Hepatocyte (in vitro differentiated cells): ENCODE measurements at regions not wholly inside any gene's neighbourhood (a gene's known extent, or its start where the extent isn't known, plus 50 kb on each side); places are given as distances from the start of the nearest gene placed in this dataset.

Experiments used
- EZH2 ChIP-seq: fragments of 200-600 bp; sonication (generic); IDR thresholded peaks from 2 replicates; pipeline ENCODE4 v1.6.1; 2016; ENCODE audit warnings: antibody characterized with exemption, mild to moderate bottlenecking, borderline replicate concordance
- TF ChIP-seq, protein P1 (sequence below): fragments of 200-600 bp; sonication (generic); IDR thresholded peaks from 2 replicates; pipeline ENCODE4 v1.5.1; 2016; ENCODE audit warnings: antibody characterized with exemption, mild to moderate bottlenecking; ENCODE audit not compliant: poor library complexity

DNA sequence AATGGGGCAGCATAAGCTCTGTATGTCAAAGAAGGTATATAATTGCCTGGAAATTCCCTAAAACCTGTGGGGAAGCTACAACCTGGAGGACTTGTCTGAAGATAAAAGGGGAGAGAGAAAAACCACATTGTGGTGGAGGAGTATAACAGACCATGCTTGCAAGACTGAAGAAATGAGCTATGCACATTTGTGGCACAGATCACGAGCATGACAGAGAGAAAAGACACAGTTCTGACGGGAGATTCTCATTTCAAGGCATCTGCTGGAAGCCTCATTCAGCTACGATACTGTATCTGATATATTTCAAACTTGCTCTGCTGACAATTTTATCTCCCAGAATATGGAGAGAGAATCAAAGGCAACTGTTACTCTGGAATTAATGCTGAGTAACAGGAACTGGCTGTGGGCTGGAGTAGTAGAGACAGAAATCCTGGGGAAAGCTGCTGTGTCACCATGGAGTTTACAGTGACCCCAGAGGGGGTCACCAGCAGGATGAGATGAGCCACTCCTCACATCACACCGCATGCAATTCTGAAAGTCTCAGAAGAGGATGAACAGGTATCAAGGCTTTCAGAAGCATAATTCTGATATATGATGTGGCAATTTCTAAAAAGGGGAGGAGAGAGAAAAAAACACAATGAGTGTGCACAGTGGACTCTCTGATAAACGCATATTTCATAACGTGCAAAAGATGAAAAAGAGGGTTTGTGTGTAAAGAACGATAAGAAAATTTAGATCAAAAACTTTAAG is 528.8 kb downstream of the IRX1 start:
- TF ChIP-seq, protein P1, sequence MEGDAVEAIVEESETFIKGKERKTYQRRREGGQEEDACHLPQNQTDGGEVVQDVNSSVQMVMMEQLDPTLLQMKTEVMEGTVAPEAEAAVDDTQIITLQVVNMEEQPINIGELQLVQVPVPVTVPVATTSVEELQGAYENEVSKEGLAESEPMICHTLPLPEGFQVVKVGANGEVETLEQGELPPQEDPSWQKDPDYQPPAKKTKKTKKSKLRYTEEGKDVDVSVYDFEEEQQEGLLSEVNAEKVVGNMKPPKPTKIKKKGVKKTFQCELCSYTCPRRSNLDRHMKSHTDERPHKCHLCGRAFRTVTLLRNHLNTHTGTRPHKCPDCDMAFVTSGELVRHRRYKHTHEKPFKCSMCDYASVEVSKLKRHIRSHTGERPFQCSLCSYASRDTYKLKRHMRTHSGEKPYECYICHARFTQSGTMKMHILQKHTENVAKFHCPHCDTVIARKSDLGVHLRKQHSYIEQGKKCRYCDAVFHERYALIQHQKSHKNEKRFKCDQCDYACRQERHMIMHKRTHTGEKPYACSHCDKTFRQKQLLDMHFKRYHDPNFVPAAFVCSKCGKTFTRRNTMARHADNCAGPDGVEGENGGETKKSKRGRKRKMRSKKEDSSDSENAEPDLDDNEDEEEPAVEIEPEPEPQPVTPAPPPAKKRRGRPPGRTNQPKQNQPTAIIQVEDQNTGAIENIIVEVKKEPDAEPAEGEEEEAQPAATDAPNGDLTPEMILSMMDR, result no peak
- TF ChIP-seq EZH2, result no peak
